ENCODE measurements at regions not wholly inside any gene's neighbourhood (a gene's known extent, or its start where the extent isn't known, plus 50 kb on each side); places are given as distances from the start of the nearest gene placed in this dataset.
A peak's percentile ranks its signal among the peaks of the same experiment; 100 is the strongest.

- Histone ChIP-seq H3K27ac (ENCODE audit: poor library complexity, severe bottlenecking) (no peak overlapping the region), H3K4me3 (ENCODE audit: severe bottlenecking) (no peak overlapping the region), H3K27me3 (ENCODE audit: insufficient read depth, poor library complexity, severe bottlenecking) (no peaks in the 10 kb centered on the region), H3K9me3 (ENCODE audit: severe bottlenecking) (no peaks in the 10 kb centered on the region), H3K36me3 (ENCODE audit: low read depth) (no peaks in the 10 kb centered on the region), H3K4me1 (ENCODE audit: insufficient read depth, poor library complexity, severe bottlenecking) (no peaks in the 10 kb centered on the region)
- no peak for ATAC-seq (ENCODE audit: low read depth)
- TF ChIP-seq CTCF (IDR thresholded peaks at IDR 0.05; ENCODE audit: poor library complexity, severe bottlenecking): no peak
- DNase-seq (ENCODE audit: low spot score): no peak
Observed at GRCh38 chr19:16018106-16018755, 58.1 kb upstream of the TPM4 start.

- 0 out of 3 replicates have a peak, but pooled peaks have one; percentile 15 for ATAC-seq (ENCODE audit: low read depth)
- H3K36me3 ChIP-seq (ENCODE audit: low read depth): no peaks in the 10 kb centered on the region
- H3K9me3 ChIP-seq (ENCODE audit: severe bottlenecking): no peaks in the 10 kb centered on the region
- DNase-seq (ENCODE audit: low spot score): peak; percentile 56
- H3K4me1 ChIP-seq (ENCODE audit: insufficient read depth, poor library complexity, severe bottlenecking): no peaks in the 10 kb centered on the region
- H3K27me3 ChIP-seq (ENCODE audit: insufficient read depth, poor library complexity, severe bottlenecking): no peaks in the 10 kb centered on the region
- no peak overlapping the region for H3K4me3 ChIP-seq (ENCODE audit: severe bottlenecking)
- H3K27ac ChIP-seq (ENCODE audit: poor library complexity, severe bottlenecking): no peak overlapping the region
- no peak for TF ChIP-seq CTCF (IDR thresholded peaks at IDR 0.05; ENCODE audit: poor library complexity, severe bottlenecking)
Observed at GRCh38 chr19:16018801-16019551, 57.3 kb upstream of the TPM4 start.

GRCh38 chr19:16019691-16020448, 56.4 kb upstream of the TPM4 start:
- Histone ChIP-seq H3K27me3 (ENCODE audit: insufficient read depth, poor library complexity, severe bottlenecking) (no peaks in the 10 kb centered on the region), H3K27ac (ENCODE audit: poor library complexity, severe bottlenecking) (no peak overlapping the region), H3K4me3 (ENCODE audit: severe bottlenecking) (no peak overlapping the region), H3K9me3 (ENCODE audit: severe bottlenecking) (no peaks in the 10 kb centered on the region), H3K36me3 (ENCODE audit: low read depth) (no peaks in the 10 kb centered on the region), H3K4me1 (ENCODE audit: insufficient read depth, poor library complexity, severe bottlenecking) (no peaks in the 10 kb centered on the region)
- DNase-seq (ENCODE audit: low spot score) (no peak), ATAC-seq (ENCODE audit: low read depth) (no peak)
- TF ChIP-seq CTCF (IDR thresholded peaks at IDR 0.05; ENCODE audit: poor library complexity, severe bottlenecking): no peak

- ATAC-seq (ENCODE audit: low read depth) (no peak), DNase-seq (ENCODE audit: low spot score) (no peak)
- Histone ChIP-seq H3K27ac (ENCODE audit: poor library complexity, severe bottlenecking) (no peak overlapping the region), H3K9me3 (ENCODE audit: severe bottlenecking) (no peaks in the 10 kb centered on the region), H3K27me3 (ENCODE audit: insufficient read depth, poor library complexity, severe bottlenecking) (no peaks in the 10 kb centered on the region), H3K36me3 (ENCODE audit: low read depth) (no peaks in the 10 kb centered on the region), H3K4me1 (ENCODE audit: insufficient read depth, poor library complexity, severe bottlenecking) (no peaks in the 10 kb centered on the region), H3K4me3 (ENCODE audit: severe bottlenecking) (no peak overlapping the region)
- TF ChIP-seq CTCF (IDR thresholded peaks at IDR 0.05; ENCODE audit: poor library complexity, severe bottlenecking): no peak
Observed at GRCh38 chr19:16021796-16022195, 54.5 kb upstream of the TPM4 start.
